Loucy (cell line): ENCODE measurements at regions not wholly inside any gene's neighbourhood (a gene's known extent, or its start where the extent isn't known, plus 50 kb on each side); places are given as distances from the start of the nearest gene placed in this dataset.
"Not testable (repeated sequence)": the region's sequence is repeated elsewhere in the genome, so short reads cannot be mapped to it uniquely, and the experiment has no call there.

Experiments used
- H2AFZ ChIP-seq: fragments of 200-600 bp; sonication (generic); 2 replicates; pipeline ENCODE4 v1.6.0; 2016; ENCODE audit warnings: antibody characterized with exemption, mild to moderate bottlenecking, low read length, moderate library complexity
- H3F3A ChIP-seq: fragments of 200-600 bp; 2 replicates; pipeline ENCODE4 v1.6.0; 2016; ENCODE audit warnings: antibody characterized with exemption, low read depth, mild to moderate bottlenecking
- H3K27me3 ChIP-seq: fragments of 200-600 bp; sonication (generic); 2 replicates; pipeline ENCODE4 v1.6.1; 2014; ENCODE audit warnings: low read length, mild to moderate bottlenecking; ENCODE audit not compliant: insufficient read depth, poor library complexity, severe bottlenecking
- H3K36me3 ChIP-seq: fragments of 200-600 bp; sonication (generic); 2 replicates; pipeline ENCODE4 v1.6.1; 2016; ENCODE audit warnings: low read length; ENCODE audit not compliant: insufficient read depth
- H3K4me1 ChIP-seq: fragments of 200-600 bp; sonication (generic); 2 replicates; pipeline ENCODE4 v1.5.1; 2014; ENCODE audit warnings: low read length, mild to moderate bottlenecking; ENCODE audit not compliant: insufficient read depth, poor library complexity, severe bottlenecking
- H3K4me2 ChIP-seq: fragments of 200-600 bp; sonication (generic); 2 replicates; pipeline ENCODE4 v1.6.0; 2014; ENCODE audit warnings: antibody characterized with exemption, low read length, low read depth, mild to moderate bottlenecking; ENCODE audit not compliant: poor library complexity, severe bottlenecking
- H3K4me3 ChIP-seq: fragments of 200-600 bp; sonication (generic); 2 replicates; pipeline ENCODE4 v1.5.1; 2014; ENCODE audit warnings: low read length, mild to moderate bottlenecking, mixed read lengths; ENCODE audit not compliant: poor library complexity, severe bottlenecking
- H3K79me2 ChIP-seq: fragments of 200-600 bp; sonication (generic); 2 replicates; pipeline ENCODE4 v1.6.1; 2014; ENCODE audit warnings: low read length; ENCODE audit not compliant: insufficient read depth
- H3K9ac ChIP-seq: fragments of 200-600 bp; sonication (generic); 2 replicates; pipeline ENCODE4 v1.6.0; 2014; ENCODE audit warnings: mild to moderate bottlenecking, low read depth, low read length, moderate library complexity; ENCODE audit not compliant: poor library complexity, severe bottlenecking
- H3K9me2 ChIP-seq: fragments of 200-600 bp; sonication (generic); replicated peaks from 2 replicates; pipeline ENCODE4 v1.6.1; 2016; ENCODE audit warnings: low read depth, low read length, mixed read lengths
- H3K9me3 ChIP-seq: fragments of 200-600 bp; sonication (generic); 2 replicates; pipeline ENCODE4 v1.6.1; 2014; ENCODE audit warnings: mild to moderate bottlenecking, antibody characterized with exemption, low read length, low read depth; ENCODE audit not compliant: insufficient read depth
- H4K20me1 ChIP-seq: fragments of 200-600 bp; sonication (generic); 2 replicates; pipeline ENCODE4 v1.6.0; 2014; ENCODE audit warnings: antibody characterized with exemption, low read length, mild to moderate bottlenecking; ENCODE audit not compliant: insufficient read depth, poor library complexity, severe bottlenecking
- CTCF ChIP-seq: fragments of 200-600 bp; sonication (generic); conservative IDR thresholded peaks from 2 replicates; pipeline ENCODE4 v1.5.1; 2014; ENCODE audit warnings: mild to moderate bottlenecking, antibody characterized with exemption, low read length
- EZH2phosphoT487 ChIP-seq: fragments of 200-600 bp; IDR thresholded peaks from 2 replicates; pipeline ENCODE4 v1.6.1; 2018; ENCODE audit warnings: antibody characterized with exemption, mild to moderate bottlenecking, moderate library complexity, borderline replicate concordance

DNA sequence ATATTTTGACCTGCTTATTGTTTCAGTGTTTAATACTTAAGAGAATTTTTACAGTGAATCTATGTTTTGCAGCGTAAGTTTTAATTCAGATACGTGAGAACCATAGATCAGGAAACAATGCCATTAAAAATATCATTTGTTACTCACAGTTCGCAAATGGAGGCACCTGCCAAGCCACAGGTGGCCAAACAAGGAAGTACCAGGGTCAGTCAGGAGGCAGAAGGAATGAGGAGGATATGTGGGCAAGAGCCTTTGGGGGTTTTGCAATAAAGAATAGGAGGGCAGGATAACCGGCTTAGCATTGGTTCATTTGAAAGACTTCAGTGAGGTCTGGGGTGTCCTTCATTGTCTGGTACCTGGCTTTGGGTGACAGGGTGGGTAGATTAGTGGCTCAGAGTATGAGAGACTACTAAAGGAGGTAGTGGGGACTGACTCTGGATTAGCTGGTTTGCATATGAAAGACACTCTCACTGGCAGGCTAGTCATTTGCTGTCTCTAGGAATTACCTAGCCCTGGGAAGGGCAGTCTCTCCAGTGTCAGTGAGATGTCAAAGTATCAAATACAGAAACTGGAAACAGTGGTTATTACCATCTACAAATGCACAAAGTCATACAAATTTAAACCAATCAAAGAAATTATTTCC lies 132.2 kb upstream of the CAV2 start:
- Histone ChIP-seq H3F3A (no peaks in the 10 kb centered on the region), H3K4me2 (no peak overlapping the region), H4K20me1 (no peaks in the 10 kb centered on the region), H3K27me3 (no peaks in the 10 kb centered on the region), H3K4me3 (no peak overlapping the region), H3K4me1 (no peaks in the 10 kb centered on the region), H2AFZ (no peak overlapping the region), H3K9ac (no peak overlapping the region), H3K79me2 (no peaks in the 10 kb centered on the region), H3K9me2 (no peaks in the 10 kb centered on the region), H3K9me3 (no peaks in the 10 kb centered on the region; the same call in 1 of the 2 replicates), H3K36me3 (no peaks in the 10 kb centered on the region)
- TF ChIP-seq EZH2phosphoT487: no peak
- no peak for TF ChIP-seq CTCF

GRCh38 chr7:116368965-116369364 lies 130.6 kb upstream of the CAV2 start:
- TF ChIP-seq CTCF (no peak), EZH2phosphoT487 (no peak)
- no peaks in the 10 kb centered on the region for H4K20me1 ChIP-seq
- H3K9me2 ChIP-seq: no peaks in the 10 kb centered on the region
- H3K4me3 ChIP-seq: no peak overlapping the region
- no peak overlapping the region for H3K4me2 ChIP-seq
- no peaks in the 10 kb centered on the region for H3F3A ChIP-seq
- no peak overlapping the region for H3K9ac ChIP-seq
- H3K36me3 ChIP-seq: no peaks in the 10 kb centered on the region
- no peak overlapping the region for H2AFZ ChIP-seq
- H3K27me3 ChIP-seq: no peaks in the 10 kb centered on the region
- H3K79me2 ChIP-seq: no peaks in the 10 kb centered on the region
- H3K4me1 ChIP-seq: no peaks in the 10 kb centered on the region
- H3K9me3 ChIP-seq: no peaks in the 10 kb centered on the region; the same call in 1 of the 2 replicates

DNA sequence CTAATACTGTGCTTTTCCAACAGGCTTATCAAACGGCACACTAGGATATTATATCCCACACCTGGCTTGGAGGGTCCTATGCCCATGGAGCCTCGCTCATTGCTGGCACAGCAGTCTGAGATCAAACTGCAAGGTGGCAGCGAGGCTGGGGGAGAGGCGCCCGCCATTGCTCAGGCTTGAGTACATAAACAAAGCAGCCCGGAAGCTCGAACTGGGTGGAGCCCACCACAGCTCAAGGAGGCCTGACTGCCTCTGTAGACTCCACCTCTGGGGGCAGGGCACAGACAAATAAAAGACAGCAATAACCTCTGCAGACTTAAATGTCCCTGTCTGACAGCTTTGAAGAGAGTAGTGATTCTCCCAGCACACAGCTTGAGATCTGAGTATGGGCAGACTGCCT lies 128.0 kb upstream of the CAV2 start:
- H3F3A ChIP-seq, H3K9me3 ChIP-seq, H3K9ac ChIP-seq, H3K4me1 ChIP-seq, H4K20me1 ChIP-seq, H2AFZ ChIP-seq, H3K4me3 ChIP-seq, H3K79me2 ChIP-seq, H3K36me3 ChIP-seq, H3K9me2 ChIP-seq, H3K4me2 ChIP-seq, H3K27me3 ChIP-seq: not testable (repeated sequence)

DNA sequence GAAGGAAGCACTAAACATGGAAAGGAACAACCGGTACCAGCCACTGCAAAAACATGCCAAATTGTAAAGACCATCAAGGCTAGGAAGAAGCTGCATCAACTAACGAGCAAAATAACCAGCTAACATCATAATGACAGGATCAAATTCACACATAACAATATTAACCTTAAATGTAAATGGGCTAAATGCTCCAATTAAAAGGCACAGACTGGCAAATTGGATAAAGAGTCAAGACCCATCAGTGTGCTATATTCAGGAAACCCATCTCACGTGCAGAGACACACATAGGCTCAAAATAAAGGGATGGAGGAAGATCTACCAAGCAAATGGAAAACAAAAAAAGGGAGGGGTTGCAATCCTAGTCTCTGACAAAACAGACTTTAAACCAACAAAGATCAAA lies 126.3 kb upstream of the CAV2 start:
- H3F3A ChIP-seq, H3K36me3 ChIP-seq, H3K79me2 ChIP-seq, H3K27me3 ChIP-seq, H3K4me2 ChIP-seq, H3K4me1 ChIP-seq, H3K9me3 ChIP-seq, H3K4me3 ChIP-seq, H2AFZ ChIP-seq, H3K9me2 ChIP-seq, H3K9ac ChIP-seq, H4K20me1 ChIP-seq: not testable (repeated sequence)
